Activated B cell treated with CpG ODN at 0.5 μM for 24 hours (primary cell): ENCODE measurements at regions not wholly inside any gene's neighbourhood (a gene's known extent, or its start where the extent isn't known, plus 50 kb on each side); places are given as distances from the start of the nearest gene placed in this dataset.

Experiments
- ATAC-seq: fragments of 200-7000 bp; cut with Tn5 transposase; one replicate; pipeline ENCODE4 v1.10.0; 2021; ENCODE audit warnings: low read depth, mild to moderate bottlenecking, moderate library complexity
- CTCF ChIA-PET: fragments of 350-600 bp; sonication (Branson Sonifier 250); formaldehyde crosslinking; loops from one replicate; lab custom pipeline; 2021; ENCODE audit warnings: antibody characterized with exemption; lab: Charles Lee
- POLR2A ChIA-PET: fragments of 350-600 bp; sonication (Branson Sonifier 250); formaldehyde crosslinking; loops from one replicate; lab custom pipeline; 2021; ENCODE audit warnings: antibody characterized with exemption; lab: Charles Lee
- DNase-seq: peaks from one replicate; pipeline ENCODE4 v3.0.0; 2022
- H3K27ac Mint-ChIP-seq: one replicate; pipeline ENCODE4 v1.8.0; 2020; ENCODE audit warnings: mixed read lengths
- H3K27me3 Mint-ChIP-seq: one replicate; pipeline ENCODE4 v1.8.0; 2021; ENCODE audit warnings: mixed read lengths
- H3K36me3 Mint-ChIP-seq: one replicate; pipeline ENCODE4 v1.8.0; 2021; ENCODE audit warnings: low read depth, mixed read lengths
- H3K4me1 Mint-ChIP-seq: one replicate; pipeline ENCODE4 v1.8.0; 2021; ENCODE audit warnings: mixed read lengths
- H3K4me3 Mint-ChIP-seq: one replicate; pipeline ENCODE4 v1.8.0; 2020; ENCODE audit warnings: mild to moderate bottlenecking, mixed read lengths
- H3K9me3 Mint-ChIP-seq: one replicate; pipeline ENCODE4 v1.8.0; 2020; ENCODE audit warnings: mixed read lengths
- CTCF ChIP-seq: fragments of 200-600 bp; IDR thresholded peaks from one replicate; pipeline ENCODE4 v1.8.0; 2022; ENCODE audit warnings: antibody characterized with exemption, mild to moderate bottlenecking
- intact Hi-C: fragments of 100-400 bp; cut with micrococcal nuclease; formaldehyde crosslinking; loops from one replicate; pipeline ENCODE4 v1.15.1; 2024

- Mint-ChIP-seq H3K4me3 (no peak overlapping the region), H3K27me3 (no peaks in the 10 kb centered on the region), H3K27ac (no peak overlapping the region), H3K36me3 (no peaks in the 10 kb centered on the region), H3K9me3 (no peaks in the 10 kb centered on the region), H3K4me1 (peaks cover 17% of the 10 kb centered on the region)
- ATAC-seq (no peak), DNase-seq (no peak)
- CTCF ChIA-PET = no interaction called here
- intact Hi-C loops = no loop called here
- POLR2A ChIA-PET = no interaction called here
- no peak for TF ChIP-seq CTCF
Measured at GRCh38 chr3:177810162-177810623, 612.9 kb upstream of the TBL1XR1 start.

- no peaks in the 10 kb centered on the region for H3K27me3 Mint-ChIP-seq
- ChIA-PET POLR2A (no interaction called here), CTCF (no interaction called here)
- ATAC-seq = peak; percentile 58
- no peak for TF ChIP-seq CTCF
- no peaks in the 10 kb centered on the region for H3K9me3 Mint-ChIP-seq
- intact Hi-C loops = no loop called here
- H3K36me3 Mint-ChIP-seq = no peaks in the 10 kb centered on the region
- DNase-seq = no peak
- no peak overlapping the region for H3K4me3 Mint-ChIP-seq
- peak overlapping the region; percentile 1 for H3K27ac Mint-ChIP-seq
- H3K4me1 Mint-ChIP-seq = peaks cover 17% of the 10 kb centered on the region
Measured at GRCh38 chr3:177811112-177811511, 613.8 kb upstream of the TBL1XR1 start.

- Mint-ChIP-seq H3K36me3 (no peaks in the 10 kb centered on the region), H3K4me3 (no peak overlapping the region), H3K27me3 (no peaks in the 10 kb centered on the region), H3K4me1 (peaks cover 17% of the 10 kb centered on the region), H3K27ac (no peak overlapping the region), H3K9me3 (no peaks in the 10 kb centered on the region)
- no peak for ATAC-seq
- POLR2A ChIA-PET = interaction anchor here (0.6 to 0.9 kb wide), 2 partner anchors 9 to 591 kb away, joined by 3 read pairs; no protein-coding TSS in a partner anchor
- TF ChIP-seq CTCF = no peak
- intact Hi-C loops = no loop called here
- DNase-seq = no peak
- CTCF ChIA-PET = no interaction called here
Measured at GRCh38 chr3:177811835-177812234, 614.6 kb upstream of the TBL1XR1 start.

GRCh38 chr3:177812492-177812891 lies 615.2 kb upstream of the TBL1XR1 start:
- ATAC-seq (no peak), DNase-seq (no peak)
- POLR2A ChIA-PET = interaction anchor here (0.6 to 0.9 kb wide), 2 partner anchors 8 to 591 kb away, joined by 3 read pairs; no protein-coding TSS in a partner anchor
- intact Hi-C loops = no loop called here
- CTCF ChIA-PET = no interaction called here
- H3K36me3 Mint-ChIP-seq = no peaks in the 10 kb centered on the region
- peaks cover 17% of the 10 kb centered on the region for H3K4me1 Mint-ChIP-seq
- no peak for TF ChIP-seq CTCF
- no peak overlapping the region for H3K4me3 Mint-ChIP-seq
- H3K27ac Mint-ChIP-seq = no peak overlapping the region
- H3K9me3 Mint-ChIP-seq = no peaks in the 10 kb centered on the region
- no peaks in the 10 kb centered on the region for H3K27me3 Mint-ChIP-seq

- no peaks in the 10 kb centered on the region for H3K9me3 Mint-ChIP-seq
- ATAC-seq (no peak), DNase-seq (no peak)
- no peak for TF ChIP-seq CTCF
- POLR2A ChIA-PET = no interaction called here
- H3K27ac Mint-ChIP-seq = no peak overlapping the region
- H3K4me3 Mint-ChIP-seq = no peak overlapping the region
- CTCF ChIA-PET = no interaction called here
- intact Hi-C loops = no loop called here
- no peaks in the 10 kb centered on the region for H3K36me3 Mint-ChIP-seq
- H3K4me1 Mint-ChIP-seq = peaks cover 17% of the 10 kb centered on the region
- no peaks in the 10 kb centered on the region for H3K27me3 Mint-ChIP-seq
Measured at GRCh38 chr3:177813322-177813721, 616.0 kb upstream of the TBL1XR1 start.
